ENCODE measurements at regions not wholly inside any gene's neighbourhood (a gene's known extent, or its start where the extent isn't known, plus 50 kb on each side); places are given as distances from the start of the nearest gene placed in this dataset.

GRCh38 chr20:24158281-24158680, 169.7 kb upstream of the GGTLC1 start:
- Mint-ChIP-seq H3K36me3 (no peaks in the 10 kb centered on the region), H3K9me3 (peaks cover under 1% of the 10 kb centered on the region), H3K4me3 (no peak overlapping the region), H3K27ac (no peak overlapping the region), H3K27me3 (peaks cover 18% of the 10 kb centered on the region), H3K4me1 (ENCODE audit: unreplicated experiment) (no peaks in the 10 kb centered on the region)
- DNase-seq (ENCODE audit: extremely low spot score, unreplicated experiment), result no peak
- TF ChIP-seq CTCF (conservative IDR thresholded peaks at IDR 0.05), result no peak

- H3K36me3 Mint-ChIP-seq, result no peaks in the 10 kb centered on the region
- DNase-seq (ENCODE audit: extremely low spot score, unreplicated experiment), result no peak
- H3K4me3 Mint-ChIP-seq, result no peak overlapping the region
- TF ChIP-seq CTCF (conservative IDR thresholded peaks at IDR 0.05), result no peak
- H3K27me3 Mint-ChIP-seq, result peaks cover 19% of the 10 kb centered on the region
- H3K4me1 Mint-ChIP-seq (ENCODE audit: unreplicated experiment), result no peaks in the 10 kb centered on the region
- H3K9me3 Mint-ChIP-seq, result no peaks in the 10 kb centered on the region
- H3K27ac Mint-ChIP-seq, result no peak overlapping the region
Observed at GRCh38 chr20:24157213-24157612, 168.6 kb upstream of the GGTLC1 start.

- H3K4me3 Mint-ChIP-seq, result no peak overlapping the region
- no peaks in the 10 kb centered on the region for H3K4me1 Mint-ChIP-seq (ENCODE audit: unreplicated experiment)
- no peak for TF ChIP-seq CTCF (conservative IDR thresholded peaks at IDR 0.05)
- no peak overlapping the region for H3K27ac Mint-ChIP-seq
- no peak for DNase-seq (ENCODE audit: extremely low spot score, unreplicated experiment)
- H3K36me3 Mint-ChIP-seq, result no peaks in the 10 kb centered on the region
- H3K27me3 Mint-ChIP-seq, result peaks cover 31% of the 10 kb centered on the region
- peaks cover 3% of the 10 kb centered on the region for H3K9me3 Mint-ChIP-seq
Observed at GRCh38 chr20:24153101-24154040, 164.8 kb upstream of the GGTLC1 start.

GRCh38 chr20:24151621-24152294, 163.2 kb upstream of the GGTLC1 start:
- Mint-ChIP-seq H3K27me3 (peaks cover 36% of the 10 kb centered on the region), H3K27ac (no peak overlapping the region), H3K9me3 (peaks cover 3% of the 10 kb centered on the region), H3K36me3 (no peaks in the 10 kb centered on the region), H3K4me3 (no peak overlapping the region), H3K4me1 (ENCODE audit: unreplicated experiment) (no peaks in the 10 kb centered on the region)
- TF ChIP-seq CTCF (conservative IDR thresholded peaks at IDR 0.05), result no peak
- no peak for DNase-seq (ENCODE audit: extremely low spot score, unreplicated experiment)

- no peak for TF ChIP-seq CTCF (conservative IDR thresholded peaks at IDR 0.05)
- H3K27me3 Mint-ChIP-seq, result peaks cover 29% of the 10 kb centered on the region
- H3K4me1 Mint-ChIP-seq (ENCODE audit: unreplicated experiment), result no peaks in the 10 kb centered on the region
- H3K36me3 Mint-ChIP-seq, result no peaks in the 10 kb centered on the region
- H3K4me3 Mint-ChIP-seq, result no peak overlapping the region
- H3K9me3 Mint-ChIP-seq, result peaks cover 3% of the 10 kb centered on the region
- no peak overlapping the region for H3K27ac Mint-ChIP-seq
- no peak for DNase-seq (ENCODE audit: extremely low spot score, unreplicated experiment)
Observed at GRCh38 chr20:24150406-24150805, 161.8 kb upstream of the GGTLC1 start.
